K562 (cell line): ENCODE measurements at regions not wholly inside any gene's neighbourhood (a gene's known extent, or its start where the extent isn't known, plus 50 kb on each side); places are given as distances from the start of the nearest gene placed in this dataset.

Source experiments
- ATAC-seq: fragments of 200-7000 bp; cut with Tn5 transposase; 3 replicates; pipeline ENCODE4 v1.9.1; 2020; ENCODE audit warnings: moderate library complexity
- BruUV-seq: library from RNA; stranded (reverse); fragments of 400-500 nt; replicated peaks from 2 replicates; lab custom pipeline; 2021; lab: Mats Ljungman, UMichigan
- CTCF ChIA-PET: fragments of 300-600 bp; formaldehyde crosslinking; extraction: SDS; loops from one replicate; lab custom pipeline; 2021; ENCODE audit warnings: low intra/inter-chr PET ratio; lab: Yijun Ruan, JAX
- POLR2A ChIA-PET: fragments of 300-600, 350-650 bp; sonication (Branson Sonifier 250); formaldehyde crosslinking; extraction: SDS; loops from one replicate; lab custom pipeline; 2021; ENCODE audit warnings: antibody characterized with exemption, inconsistent platforms; lab: Yijun Ruan, JAX
- DNase-seq, 4 experiments: peaks; one replicate each; pipeline versions ENCODE4 v3.0.0 to v3.0.0-alpha.2; 2011 to 2018; ENCODE audit warnings: low spot score in 3 of 4, mixed read lengths in 3 of 4; ENCODE audit errors: extremely low read depth in 1 of 4
- FAIRE-seq: peaks from 2 replicates; lab custom pipeline; 2011; peaks lifted over from hg19 to GRCh38; lab: Jason Lieb, UNC
- H2AFZ ChIP-seq: 2 replicates; pipeline ENCODE4 v1.6.0; 2011; ENCODE audit warnings: low read depth, low read length, control low read depth, inconsistent platforms
- H3K27ac ChIP-seq: fragments of 200-600 bp; 3 replicates; pipeline ENCODE4 v1.8.0; 2011; ENCODE audit warnings: low read depth, mild to moderate bottlenecking, control low read depth, inconsistent platforms, low read length, moderate library complexity, mixed read lengths; ENCODE audit errors: extremely low read depth
- H3K27me3 ChIP-seq, 2 experiments: fragments of 300-600 bp in 1 of 2; 2 replicates in 1 of 2; 3 replicates in 1 of 2; pipeline versions ENCODE4 v1.6.0 to v1.8.0; 2011; ENCODE audit warnings: inconsistent platforms in 2 of 2, low read length in 2 of 2, mild to moderate bottlenecking in 1 of 2, mixed read lengths in 1 of 2, moderate library complexity in 1 of 2; ENCODE audit not compliant: control insufficient read depth in 2 of 2, insufficient read depth in 2 of 2
- H3K36me3 ChIP-seq: fragments of 300-600 bp; 3 replicates; pipeline ENCODE4 v1.8.0; 2011; ENCODE audit warnings: mild to moderate bottlenecking, low read length, inconsistent platforms; ENCODE audit not compliant: control insufficient read depth, insufficient read depth
- H3K4me1 ChIP-seq, 2 experiments: fragments of 200-600 bp in 1 of 2; replicated peaks in 1 of 2; 2 replicates in 1 of 2; 3 replicates in 1 of 2; pipeline versions ENCODE4 v1.5.1 to v1.8.0; 2011; ENCODE audit warnings: inconsistent platforms in 2 of 2, low read length in 2 of 2, mild to moderate bottlenecking in 1 of 2, mixed read lengths in 1 of 2, moderate library complexity in 1 of 2; ENCODE audit not compliant: control insufficient read depth in 2 of 2, insufficient read depth in 2 of 2
- H3K4me2 ChIP-seq: 2 replicates; pipeline ENCODE4 v1.6.1; 2011; ENCODE audit warnings: low read length, control low read depth, inconsistent platforms, mixed read lengths; ENCODE audit not compliant: insufficient read depth
- H3K4me3 ChIP-seq: fragments of 200-600 bp; sonication (generic), shearing (Covaris generic); 2 replicates; pipeline ENCODE4 v1.5.1; 2016; ENCODE audit warnings: control low read depth, inconsistent platforms
- H3K79me2 ChIP-seq: fragments of 200-600 bp; 3 replicates; pipeline ENCODE4 v1.8.0; 2011; ENCODE audit warnings: low read length, inconsistent platforms; ENCODE audit not compliant: control insufficient read depth, insufficient read depth
- H3K9ac ChIP-seq, 2 experiments: 2 replicates each; pipeline versions ENCODE4 v1.6.0 to v1.6.1; 2011; ENCODE audit warnings: low read depth in 2 of 2, low read length in 2 of 2, control low read depth in 1 of 2, inconsistent platforms in 1 of 2, mild to moderate bottlenecking in 1 of 2, mixed read lengths in 1 of 2; ENCODE audit not compliant: insufficient read depth in 1 of 2
- H3K9me1 ChIP-seq: one replicate; pipeline ENCODE4 v1.6.0; 2011; ENCODE audit warnings: inconsistent platforms, mild to moderate bottlenecking, low read length, moderate library complexity; ENCODE audit not compliant: control insufficient read depth, insufficient read depth
- H3K9me3 ChIP-seq: replicated peaks from 2 replicates; pipeline ENCODE4 v1.5.1; 2011; ENCODE audit warnings: low read depth, low read length, inconsistent platforms; ENCODE audit not compliant: control insufficient read depth, insufficient read depth
- H4K20me1 ChIP-seq: replicated peaks from 2 replicates; pipeline ENCODE4 v1.6.1; 2011; ENCODE audit warnings: low read length, inconsistent platforms, mixed read lengths; ENCODE audit not compliant: control insufficient read depth, insufficient read depth
- FOXO4 ChIP-seq: fragments of 450-650 bp; formaldehyde crosslinking; IDR thresholded peaks from 2 replicates; pipeline ENCODE4 v1.4.0; 2020; ENCODE audit warnings: mild to moderate bottlenecking, moderate library complexity
- NFXL1 ChIP-seq: fragments of 450-650 bp; formaldehyde crosslinking; IDR thresholded peaks from 2 replicates; pipeline ENCODE4 v1.4.0; 2021; ENCODE audit warnings: mild to moderate bottlenecking
- RFX1 ChIP-seq: fragments of 450-650 bp; IDR thresholded peaks from 2 replicates; pipeline ENCODE4 v1.6.1; 2016; ENCODE audit warnings: mild to moderate bottlenecking, moderate library complexity
- SIRT6 ChIP-seq: IDR thresholded peaks from one replicate; pipeline ENCODE4 v1.6.1; 2012; ENCODE audit warnings: low read depth, mild to moderate bottlenecking, control low read depth, inconsistent platforms, low read length, moderate library complexity
- STAT5A ChIP-seq: IDR thresholded peaks from 2 replicates; pipeline ENCODE4 v1.6.1; 2012; ENCODE audit warnings: low read length, inconsistent platforms, borderline replicate concordance
- TFAM ChIP-seq: fragments of 250-450 bp; sonication (Bioruptor Pico); conservative IDR thresholded peaks from 2 replicates; pipeline ENCODE4 v1.5.0; 2021; ENCODE audit warnings: mild to moderate bottlenecking, moderate library complexity
- ZNF121 ChIP-seq: sonication (generic); formaldehyde crosslinking; conservative IDR thresholded peaks from 2 replicates; pipeline ENCODE4 v1.8.0; 2022; ENCODE audit warnings: missing genetic modification reagents
- ZNF174 ChIP-seq: fragments of 250-450 bp; sonication (Bioruptor Pico); IDR thresholded peaks from 2 replicates; pipeline ENCODE4 v1.4.0; 2020; ENCODE audit warnings: mild to moderate bottlenecking
- ZNF217 ChIP-seq: sonication (generic); formaldehyde crosslinking; IDR thresholded peaks from 2 replicates; pipeline ENCODE4 v1.8.0; 2022; ENCODE audit warnings: mild to moderate bottlenecking, missing genetic modification reagents
- WGBS: fragments of 100-300 bp; shearing (Covaris generic); methylation state at CpG from one replicate; pipeline ENCODE4 v1.1.6; 2016; ENCODE audit warnings: low coverage, mixed read lengths; ENCODE audit not compliant: insufficient coverage; ENCODE audit errors: missing lambda C conversion rate; 5-methylcytosine and 5-hydroxymethylcytosine counted together
- in situ Hi-C: fragments of 300-500 bp; cut with MboI; formaldehyde crosslinking; loops from 4 replicates; pipeline ENCODE4 v1.15.0; 2018; ENCODE audit warnings: inconsistent platforms, mixed read lengths
- intact Hi-C: fragments of 100-400 bp; cut with micrococcal nuclease; formaldehyde crosslinking; loops from 2 replicates; pipeline ENCODE4 v1.14.2; 2022
- TF ChIP-seq, protein P1 (sequence below): fragments of 250-450 bp; sonication (Bioruptor Pico); IDR thresholded peaks from 2 replicates; pipeline ENCODE4 v1.8.0; 2022; ENCODE audit warnings: inconsistent platforms
- TF ChIP-seq, protein P2 (sequence below): fragments of 450-650 bp; IDR thresholded peaks from 2 replicates; pipeline ENCODE4 v1.6.1; 2016; ENCODE audit warnings: mild to moderate bottlenecking

GRCh38 chr12:127414636-127415035, 852.3 kb upstream of the TMEM132C start:
- ChIA-PET CTCF (no interaction called here), POLR2A (no interaction called here)
- Histone ChIP-seq H3K79me2 (no peaks in the 10 kb centered on the region), H3K9ac (no peak overlapping the region), H2AFZ (no peak overlapping the region), H3K36me3 (no peaks in the 10 kb centered on the region), H3K4me3 (no peak overlapping the region), H4K20me1 (no peaks in the 10 kb centered on the region)
- ATAC-seq, result no peak
- 0% methylated on average over 2 of the region's 2 CpGs for WGBS
- in situ Hi-C loops, result no loop called here
- intact Hi-C loops, result no loop called here
- TF ChIP-seq ZNF121 (CRISPR knock-in tag) (no peak), STAT5A (no peak), ZNF217 (CRISPR knock-in tag) (no peak), SIRT6 (no peak), RFX1 (no peak), TFAM (CRISPR knock-in tag) (no peak), ZNF174 (CRISPR knock-in tag) (no peak), FOXO4 (CRISPR knock-in tag) (no peak), NFXL1 (no peak)
- TF ChIP-seq, protein P1, sequence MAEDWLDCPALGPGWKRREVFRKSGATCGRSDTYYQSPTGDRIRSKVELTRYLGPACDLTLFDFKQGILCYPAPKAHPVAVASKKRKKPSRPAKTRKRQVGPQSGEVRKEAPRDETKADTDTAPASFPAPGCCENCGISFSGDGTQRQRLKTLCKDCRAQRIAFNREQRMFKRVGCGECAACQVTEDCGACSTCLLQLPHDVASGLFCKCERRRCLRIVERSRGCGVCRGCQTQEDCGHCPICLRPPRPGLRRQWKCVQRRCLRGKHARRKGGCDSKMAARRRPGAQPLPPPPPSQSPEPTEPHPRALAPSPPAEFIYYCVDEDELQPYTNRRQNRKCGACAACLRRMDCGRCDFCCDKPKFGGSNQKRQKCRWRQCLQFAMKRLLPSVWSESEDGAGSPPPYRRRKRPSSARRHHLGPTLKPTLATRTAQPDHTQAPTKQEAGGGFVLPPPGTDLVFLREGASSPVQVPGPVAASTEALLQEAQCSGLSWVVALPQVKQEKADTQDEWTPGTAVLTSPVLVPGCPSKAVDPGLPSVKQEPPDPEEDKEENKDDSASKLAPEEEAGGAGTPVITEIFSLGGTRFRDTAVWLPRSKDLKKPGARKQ (CRISPR knock-in tag), result no peak
- TF ChIP-seq, protein P2, sequence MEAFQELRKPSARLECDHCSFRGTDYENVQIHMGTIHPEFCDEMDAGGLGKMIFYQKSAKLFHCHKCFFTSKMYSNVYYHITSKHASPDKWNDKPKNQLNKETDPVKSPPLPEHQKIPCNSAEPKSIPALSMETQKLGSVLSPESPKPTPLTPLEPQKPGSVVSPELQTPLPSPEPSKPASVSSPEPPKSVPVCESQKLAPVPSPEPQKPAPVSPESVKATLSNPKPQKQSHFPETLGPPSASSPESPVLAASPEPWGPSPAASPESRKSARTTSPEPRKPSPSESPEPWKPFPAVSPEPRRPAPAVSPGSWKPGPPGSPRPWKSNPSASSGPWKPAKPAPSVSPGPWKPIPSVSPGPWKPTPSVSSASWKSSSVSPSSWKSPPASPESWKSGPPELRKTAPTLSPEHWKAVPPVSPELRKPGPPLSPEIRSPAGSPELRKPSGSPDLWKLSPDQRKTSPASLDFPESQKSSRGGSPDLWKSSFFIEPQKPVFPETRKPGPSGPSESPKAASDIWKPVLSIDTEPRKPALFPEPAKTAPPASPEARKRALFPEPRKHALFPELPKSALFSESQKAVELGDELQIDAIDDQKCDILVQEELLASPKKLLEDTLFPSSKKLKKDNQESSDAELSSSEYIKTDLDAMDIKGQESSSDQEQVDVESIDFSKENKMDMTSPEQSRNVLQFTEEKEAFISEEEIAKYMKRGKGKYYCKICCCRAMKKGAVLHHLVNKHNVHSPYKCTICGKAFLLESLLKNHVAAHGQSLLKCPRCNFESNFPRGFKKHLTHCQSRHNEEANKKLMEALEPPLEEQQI, result no peak
- TF ChIP-seq, all 486 proteins: peak for 0
- Histone ChIP-seq H3K9me1 (no peaks in the 10 kb centered on the region), H3K27me3 (no peaks in the 10 kb centered on the region), H3K9me3 (no peaks in the 10 kb centered on the region), H3K27ac (no peak overlapping the region), H3K4me2 (no peak overlapping the region), H3K4me1 (no peaks in the 10 kb centered on the region)
- FAIRE-seq, result no peak
- BruUV-seq, result no TSS peak
- no peak for DNase-seq
